ENCODE measurements at regions not wholly inside any gene's neighbourhood (a gene's known extent, or its start where the extent isn't known, plus 50 kb on each side); places are given as distances from the start of the nearest gene placed in this dataset.
"Not testable (repeated sequence)": the region's sequence is repeated elsewhere in the genome, so short reads cannot be mapped to it uniquely, and the experiment has no call there.

DNA sequence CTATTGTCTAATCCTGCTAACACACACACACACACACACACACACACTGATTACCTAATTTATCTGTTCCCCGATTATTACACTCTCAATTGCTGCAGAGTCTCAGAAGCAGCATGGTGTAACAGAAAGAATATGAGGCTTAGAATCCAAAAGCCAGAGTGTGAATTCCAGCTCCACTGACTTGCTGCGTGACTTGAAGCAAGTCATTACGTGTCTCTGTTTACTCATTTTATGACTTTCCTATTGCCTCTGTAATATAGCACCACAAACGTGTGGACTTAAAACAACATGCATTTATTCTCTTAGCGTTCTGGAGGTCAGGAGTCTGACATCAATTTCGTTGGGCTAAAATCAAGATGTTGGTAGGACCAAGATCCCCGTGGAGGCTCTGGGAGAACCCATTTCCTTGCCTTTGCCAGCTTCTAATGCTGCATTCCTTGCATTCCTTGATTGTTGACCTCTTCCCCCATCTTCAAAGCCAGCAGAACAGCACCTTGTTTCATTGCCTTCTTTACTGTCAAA lies 55.9 kb upstream of the ATP5PO start:
- no peak for DNase-seq

DNA sequence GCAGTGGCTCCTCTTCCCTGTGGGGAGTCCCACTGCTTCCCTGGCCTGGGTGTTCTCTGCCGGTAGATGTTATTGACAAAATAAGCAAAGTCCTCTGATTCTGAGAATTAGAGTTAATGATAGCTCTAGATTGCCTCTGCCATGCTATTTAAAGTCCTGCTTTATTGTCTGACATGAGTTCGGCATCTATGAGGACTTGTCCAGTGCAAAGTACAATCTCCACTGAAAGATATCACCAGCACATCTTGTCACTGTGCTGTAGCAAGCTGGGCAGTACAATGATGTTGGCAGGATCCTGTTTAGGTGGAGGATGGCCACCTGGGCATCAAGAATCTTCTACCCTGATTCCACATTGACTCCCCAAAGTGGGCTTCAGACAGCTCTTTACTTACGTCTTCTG lies 54.0 kb upstream of the ATP5PO start:
- no peak for DNase-seq

DNA sequence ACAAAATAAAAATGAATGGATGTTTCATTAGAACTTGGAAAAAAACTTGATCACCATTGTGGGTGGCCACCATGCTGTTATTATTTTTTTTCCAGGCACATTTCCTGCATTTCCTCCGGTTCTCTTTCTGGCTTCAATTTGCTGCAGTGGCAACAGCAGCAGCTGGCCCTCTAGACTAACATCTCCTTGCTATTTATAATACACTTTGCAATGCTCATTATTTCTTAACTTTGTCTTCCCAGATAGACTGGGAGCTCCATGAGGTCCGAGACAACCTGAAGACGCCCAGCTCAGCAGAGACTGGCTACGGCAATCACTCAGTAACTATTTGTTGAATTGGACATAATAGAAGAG lies 53.4 kb upstream of the ATP5PO start:
- no peak for DNase-seq

DNA sequence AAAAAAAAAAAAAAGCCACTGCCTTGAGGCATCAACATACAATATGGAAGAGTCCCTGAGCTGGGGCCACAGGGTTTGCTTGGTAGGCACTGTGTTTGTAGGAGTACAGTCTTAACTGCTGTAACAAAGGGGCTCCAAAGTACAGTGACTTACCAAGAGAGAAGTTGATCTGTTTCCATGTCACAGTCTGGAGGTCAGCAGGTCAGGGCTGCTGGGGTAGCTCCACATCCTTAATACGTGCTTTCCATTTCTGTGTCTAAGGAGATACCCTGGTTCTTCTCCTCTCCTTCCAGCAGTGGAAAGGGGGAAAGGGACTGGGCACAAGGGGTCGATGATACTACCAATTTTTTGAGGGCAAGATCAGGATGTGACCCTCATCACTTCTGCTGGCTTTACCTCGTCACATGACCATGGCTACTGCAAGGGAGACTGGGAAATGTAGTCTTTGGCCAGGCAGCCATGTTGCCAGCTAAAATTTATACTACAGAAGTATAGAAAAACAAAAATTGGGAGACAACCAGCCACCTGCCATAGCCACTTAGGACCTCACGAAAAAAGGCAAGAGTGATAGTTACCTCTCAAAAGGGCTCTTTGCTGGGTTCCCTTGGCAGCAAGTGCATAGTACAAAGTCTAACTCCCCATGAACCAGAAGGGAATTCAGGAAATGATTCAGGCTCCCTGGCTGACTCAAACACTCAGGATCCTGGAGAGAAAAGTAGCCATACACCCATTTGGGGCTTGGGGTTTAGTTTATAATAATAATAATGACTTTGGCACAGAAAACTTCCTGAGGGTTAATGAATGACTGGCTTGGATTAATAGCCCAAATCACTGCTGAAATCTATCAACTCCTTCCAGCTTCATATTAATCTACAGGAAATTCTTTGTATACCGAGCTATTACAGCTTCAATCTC lies 52.7 kb upstream of the ATP5PO start:
- no peak for DNase-seq

DNA sequence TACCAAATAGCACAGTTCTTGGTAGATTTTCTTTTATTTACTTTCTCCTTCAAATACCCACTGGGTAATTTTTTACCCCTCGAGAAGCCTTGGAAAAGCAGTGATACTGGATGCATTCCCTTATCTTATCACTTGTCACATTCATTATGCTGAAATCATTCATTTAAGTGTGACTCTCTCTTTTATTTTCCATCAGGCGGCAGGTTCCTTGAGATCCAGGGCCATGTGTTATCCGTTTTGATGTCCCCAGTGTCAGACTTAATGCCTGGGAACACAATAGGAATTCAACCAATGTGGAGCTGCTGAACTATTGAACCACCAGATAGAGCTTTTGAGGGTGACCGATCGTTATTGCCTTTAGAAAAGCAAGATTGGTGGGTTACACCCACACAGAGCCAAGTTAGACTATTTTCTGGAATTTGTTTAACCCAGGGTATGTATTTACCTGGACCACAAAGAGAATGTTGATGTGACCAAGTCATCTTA lies 51.5 kb upstream of the ATP5PO start:
- DNase-seq: no peak

DNA sequence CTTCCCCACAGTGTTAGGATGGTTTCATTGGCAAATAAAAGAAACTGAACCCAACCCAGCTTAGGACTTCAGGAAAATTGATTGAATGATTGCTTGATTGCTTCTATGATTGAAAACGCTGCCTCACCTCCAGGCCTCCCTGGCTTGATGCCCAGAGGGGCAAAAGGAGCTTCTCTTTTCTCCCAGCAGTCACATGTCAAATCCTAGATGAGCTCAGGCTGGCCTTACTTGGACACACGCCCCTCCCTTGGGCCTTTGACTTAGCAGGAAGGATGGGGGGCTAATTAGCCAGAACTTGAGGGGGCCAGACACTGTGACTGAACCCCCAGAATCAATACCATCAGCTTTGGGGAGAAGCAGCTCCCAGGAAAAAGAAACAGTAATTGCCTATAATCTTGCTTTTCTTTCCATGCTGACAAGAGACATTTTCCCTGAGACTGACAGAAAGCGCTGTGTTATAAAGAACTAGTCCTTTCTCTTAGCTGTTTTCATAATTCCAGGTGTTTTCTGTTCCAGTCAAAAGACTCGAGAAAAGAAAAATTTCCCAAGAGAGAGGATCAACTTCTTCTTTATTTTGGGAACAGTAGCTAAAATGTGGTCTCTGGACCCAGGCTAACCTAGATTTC lies 50.8 kb upstream of the ATP5PO start:
- DNase-seq: no peak

DNA sequence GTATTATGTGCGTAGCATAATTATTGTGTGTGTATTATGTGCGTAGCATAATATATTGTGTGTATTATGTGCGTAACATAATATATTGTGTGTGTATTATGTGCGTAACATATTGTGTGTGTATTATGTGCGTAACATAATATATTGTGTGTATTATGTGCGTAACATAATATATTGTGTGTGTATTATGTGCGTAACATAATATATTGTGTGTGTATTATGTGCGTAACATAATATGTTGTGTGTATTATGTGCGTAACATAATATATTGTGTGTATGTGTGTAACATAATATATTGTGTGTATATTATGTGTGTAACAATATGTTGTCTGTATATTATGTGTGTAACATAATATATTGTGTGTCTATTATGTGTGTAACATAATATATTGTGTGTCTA lies 50.1 kb upstream of the ATP5PO start:
- DNase-seq: not testable (repeated sequence)

Data from NCI-H187 treated with DMSO at 0.1 percent for 48 hours (cell line).